ENCODE measurements at regions not wholly inside any gene's neighbourhood (a gene's known extent, or its start where the extent isn't known, plus 50 kb on each side); places are given as distances from the start of the nearest gene placed in this dataset.

DNA sequence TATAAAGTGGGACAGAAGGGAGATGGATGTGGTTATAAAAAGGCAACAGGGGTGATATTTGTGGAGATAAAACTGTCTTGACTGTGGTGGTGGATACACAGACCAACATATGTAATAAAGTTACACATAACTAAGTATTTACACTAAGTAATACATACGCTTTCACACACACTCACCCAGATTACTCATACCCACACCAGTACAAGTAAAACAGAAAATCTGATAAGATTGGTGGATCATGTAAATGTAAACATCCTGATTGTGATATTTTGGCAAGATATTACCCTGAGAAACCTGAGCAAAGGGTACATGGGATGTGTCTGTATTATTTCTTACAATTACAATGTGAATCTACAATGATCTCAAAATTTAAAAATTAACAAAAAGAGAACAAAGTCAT lies 53.3 kb upstream of the SLIT3 start:
- TF ChIP-seq, protein P1, sequence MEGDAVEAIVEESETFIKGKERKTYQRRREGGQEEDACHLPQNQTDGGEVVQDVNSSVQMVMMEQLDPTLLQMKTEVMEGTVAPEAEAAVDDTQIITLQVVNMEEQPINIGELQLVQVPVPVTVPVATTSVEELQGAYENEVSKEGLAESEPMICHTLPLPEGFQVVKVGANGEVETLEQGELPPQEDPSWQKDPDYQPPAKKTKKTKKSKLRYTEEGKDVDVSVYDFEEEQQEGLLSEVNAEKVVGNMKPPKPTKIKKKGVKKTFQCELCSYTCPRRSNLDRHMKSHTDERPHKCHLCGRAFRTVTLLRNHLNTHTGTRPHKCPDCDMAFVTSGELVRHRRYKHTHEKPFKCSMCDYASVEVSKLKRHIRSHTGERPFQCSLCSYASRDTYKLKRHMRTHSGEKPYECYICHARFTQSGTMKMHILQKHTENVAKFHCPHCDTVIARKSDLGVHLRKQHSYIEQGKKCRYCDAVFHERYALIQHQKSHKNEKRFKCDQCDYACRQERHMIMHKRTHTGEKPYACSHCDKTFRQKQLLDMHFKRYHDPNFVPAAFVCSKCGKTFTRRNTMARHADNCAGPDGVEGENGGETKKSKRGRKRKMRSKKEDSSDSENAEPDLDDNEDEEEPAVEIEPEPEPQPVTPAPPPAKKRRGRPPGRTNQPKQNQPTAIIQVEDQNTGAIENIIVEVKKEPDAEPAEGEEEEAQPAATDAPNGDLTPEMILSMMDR (IDR thresholded peaks at IDR 0.05; ENCODE audit: unreplicated experiment in 3 of 3), result no peak
- no peaks in the 10 kb centered on the region for H3K36me3 Mint-ChIP-seq (ENCODE audit: low read depth)
- peaks cover 5% of the 10 kb centered on the region for H3K4me1 Mint-ChIP-seq
- peaks cover 8% of the 10 kb centered on the region for H3K27me3 Mint-ChIP-seq (ENCODE audit: low read depth)
- H3K27ac Mint-ChIP-seq, result no peak overlapping the region
- H3K4me3 Mint-ChIP-seq, result no peak overlapping the region
- no peaks in the 10 kb centered on the region for H3K9me3 Mint-ChIP-seq

DNA sequence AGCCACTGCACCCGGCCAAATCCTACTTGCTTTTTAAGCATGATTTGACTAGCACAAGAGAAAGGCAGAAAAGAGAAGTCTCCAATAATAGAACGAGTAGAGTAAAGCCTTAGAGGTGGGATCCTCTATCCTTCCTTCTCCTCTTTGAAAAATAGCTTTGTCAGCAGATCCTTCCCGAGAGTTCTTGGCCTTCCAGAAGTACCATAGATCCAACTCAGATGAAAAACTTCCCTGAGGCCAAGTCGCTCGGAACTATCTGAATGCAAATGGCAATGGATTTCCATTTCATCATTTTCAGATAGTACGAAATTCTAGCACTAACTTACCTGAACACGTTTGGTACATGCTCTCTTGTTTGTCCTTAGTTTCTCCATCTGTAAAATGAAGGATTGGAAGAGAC lies 52.0 kb upstream of the SLIT3 start:
- Mint-ChIP-seq H3K4me1 (peaks cover 7% of the 10 kb centered on the region), H3K27me3 (ENCODE audit: low read depth) (peaks cover 8% of the 10 kb centered on the region), H3K9me3 (no peaks in the 10 kb centered on the region), H3K36me3 (ENCODE audit: low read depth) (no peaks in the 10 kb centered on the region), H3K4me3 (no peak overlapping the region), H3K27ac (no peak overlapping the region)
- TF ChIP-seq, protein P1 (IDR thresholded peaks at IDR 0.05; ENCODE audit: unreplicated experiment in 3 of 3), result no peak

DNA sequence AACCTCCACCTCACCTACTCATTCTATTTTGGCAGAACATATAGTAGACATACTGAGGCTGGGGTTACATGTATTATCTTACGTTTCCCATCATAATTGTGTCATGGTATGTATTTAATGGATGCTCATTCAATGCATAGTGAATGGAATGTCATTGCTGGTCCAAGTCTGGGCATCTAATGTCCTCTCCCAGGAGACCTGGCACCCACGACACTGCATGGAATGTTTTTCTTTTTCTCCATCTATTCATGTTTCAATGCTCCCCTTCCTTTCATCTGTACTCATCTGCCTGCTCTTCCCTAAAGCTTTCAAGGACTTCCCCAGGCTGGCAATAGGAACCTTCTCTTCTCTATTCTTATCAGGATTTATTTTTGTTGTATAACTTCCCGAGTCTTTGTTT lies 50.8 kb upstream of the SLIT3 start:
- Mint-ChIP-seq H3K27ac (no peak overlapping the region), H3K4me1 (peaks cover 18% of the 10 kb centered on the region), H3K4me3 (no peak overlapping the region), H3K36me3 (ENCODE audit: low read depth) (no peaks in the 10 kb centered on the region), H3K9me3 (no peaks in the 10 kb centered on the region), H3K27me3 (ENCODE audit: low read depth) (peaks cover 8% of the 10 kb centered on the region)
- TF ChIP-seq, protein P1 (IDR thresholded peaks at IDR 0.05; ENCODE audit: unreplicated experiment in 3 of 3), result no peak

DNA sequence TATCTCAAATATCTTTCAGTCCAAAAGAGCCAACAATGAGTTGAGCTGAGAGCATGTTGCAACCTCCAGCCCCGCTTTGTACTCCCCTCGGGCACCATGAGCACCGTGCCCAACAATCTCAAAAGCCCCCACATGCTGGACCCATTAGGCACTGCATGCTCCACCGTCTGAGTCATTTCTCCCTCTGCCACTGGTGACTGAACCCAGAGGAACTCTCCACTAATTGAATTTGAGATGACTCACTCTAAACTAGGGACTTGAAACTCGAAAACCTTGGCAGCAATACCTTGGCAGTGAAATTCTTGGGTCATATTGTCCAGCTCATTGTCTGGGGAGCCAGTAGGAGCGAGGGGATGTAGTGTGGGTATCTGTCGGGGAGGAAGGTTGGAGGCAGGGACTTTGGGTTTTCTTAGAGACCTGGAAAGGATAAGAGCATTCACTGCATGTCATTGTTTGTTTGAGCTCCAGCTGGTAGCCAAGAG lies 49.9 kb upstream of the SLIT3 start:
- peak overlapping the region in 1 of 3 experiments; percentile 63 for H3K27ac Mint-ChIP-seq
- H3K36me3 Mint-ChIP-seq (ENCODE audit: low read depth), result no peaks in the 10 kb centered on the region
- TF ChIP-seq, protein P1 (IDR thresholded peaks at IDR 0.05; ENCODE audit: unreplicated experiment in 3 of 3), result no peak
- H3K27me3 Mint-ChIP-seq (ENCODE audit: low read depth), result peaks cover 8% of the 10 kb centered on the region
- peaks cover 18% of the 10 kb centered on the region for H3K4me1 Mint-ChIP-seq
- no peaks in the 10 kb centered on the region for H3K9me3 Mint-ChIP-seq
- H3K4me3 Mint-ChIP-seq, result no peak overlapping the region
